ENCODE measurements at regions not wholly inside any gene's neighbourhood (a gene's known extent, or its start where the extent isn't known, plus 50 kb on each side); places are given as distances from the start of the nearest gene placed in this dataset.

- Histone ChIP-seq H3K4me3 (replicated peaks in 1 of 3; ENCODE audit: insufficient read depth in 1 of 3, low read depth in 2 of 3, low read length in 3 of 3) (no peak overlapping the region), H3K36me3 (replicated peaks in 1 of 2; ENCODE audit: control insufficient read depth in 1 of 2, insufficient read depth in 2 of 2, low read length in 2 of 2) (no peaks in the 10 kb centered on the region), H3K9ac (ENCODE audit: insufficient read depth, low read depth, low read length) (no peak overlapping the region), H3K79me2 (ENCODE audit: insufficient read depth, low read length) (no peaks in the 10 kb centered on the region), H4K20me1 (ENCODE audit: insufficient read depth, low read length) (no peaks in the 10 kb centered on the region), H3K27me3 (ENCODE audit: control insufficient read depth in 1 of 2, insufficient read depth in 2 of 2, low read length in 2 of 2) (peaks cover 5 to 33% of the 10 kb centered on the region in 2 experiments; a peak in 3 of 5 replicates), H3K4me1 (ENCODE audit: insufficient read depth, low read length) (no peaks in the 10 kb centered on the region), H3K27ac (ENCODE audit: extremely low read length, insufficient read depth, low read length) (no peak overlapping the region), H3K4me2 (ENCODE audit: low read depth, low read length) (no peak overlapping the region), H3K9me3 (ENCODE audit: low read length) (no peaks in the 10 kb centered on the region), H2AFZ (ENCODE audit: low read length) (no peak overlapping the region)
- no TSS peak for BruUV-seq (replicated peaks)
- WGBS (ENCODE audit: low lambda C conversion rate) = 4% methylated on average over 18 of the region's 18 CpGs
- in situ Hi-C loops (cut with HindIII; ENCODE audit: extremely low pct_ligation_motif_present, low pct_unique_long_range_greater_than_20kb) = no loop called here
- TF ChIP-seq LBX2 (CRISPR knock-in tag; IDR thresholded peaks at IDR 0.05; ENCODE audit: borderline replicate concordance) (no peak), ZNF710 (CRISPR knock-in tag; IDR thresholded peaks at IDR 0.05; ENCODE audit: borderline replicate concordance) (no peak), TP53 (CRISPR knock-in tag; conservative IDR thresholded peaks at IDR 0.05) (no peak), ZNF143 (CRISPR knock-in tag; IDR thresholded peaks at IDR 0.05) (no peak), ZNF629 (CRISPR knock-in tag; conservative IDR thresholded peaks at IDR 0.05) (no peak), KDM1A (CRISPR knock-in tag; IDR thresholded peaks at IDR 0.05) (no peak), HOXA3 (CRISPR knock-in tag; IDR thresholded peaks at IDR 0.05) (no peak), ZNF530 (CRISPR knock-in tag; IDR thresholded peaks at IDR 0.05; ENCODE audit: low read depth) (no peak), SIN3B (IDR thresholded peaks at IDR 0.05; ENCODE audit: low read length) (no peak), ZMYM4 (CRISPR knock-in tag; IDR thresholded peaks at IDR 0.05) (no peak), ZNF556 (CRISPR knock-in tag; IDR thresholded peaks at IDR 0.05; ENCODE audit: borderline replicate concordance) (no peak), KLF6 (CRISPR knock-in tag; IDR thresholded peaks at IDR 0.05) (no peak), HMGA1 (CRISPR knock-in tag; conservative IDR thresholded peaks at IDR 0.05) (no peak), GABPB1 (CRISPR knock-in tag; IDR thresholded peaks at IDR 0.05) (no peak), KAT8 (CRISPR knock-in tag; IDR thresholded peaks at IDR 0.05) (no peak), FOXC1 (CRISPR knock-in tag; IDR thresholded peaks at IDR 0.05; ENCODE audit: borderline replicate concordance) (no peak), ZNF678 (CRISPR knock-in tag; IDR thresholded peaks at IDR 0.05) (no peak), ZNF597 (CRISPR knock-in tag; IDR thresholded peaks at IDR 0.05) (no peak)
- TF ChIP-seq, protein P1, sequence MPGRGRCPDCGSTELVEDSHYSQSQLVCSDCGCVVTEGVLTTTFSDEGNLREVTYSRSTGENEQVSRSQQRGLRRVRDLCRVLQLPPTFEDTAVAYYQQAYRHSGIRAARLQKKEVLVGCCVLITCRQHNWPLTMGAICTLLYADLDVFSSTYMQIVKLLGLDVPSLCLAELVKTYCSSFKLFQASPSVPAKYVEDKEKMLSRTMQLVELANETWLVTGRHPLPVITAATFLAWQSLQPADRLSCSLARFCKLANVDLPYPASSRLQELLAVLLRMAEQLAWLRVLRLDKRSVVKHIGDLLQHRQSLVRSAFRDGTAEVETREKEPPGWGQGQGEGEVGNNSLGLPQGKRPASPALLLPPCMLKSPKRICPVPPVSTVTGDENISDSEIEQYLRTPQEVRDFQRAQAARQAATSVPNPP (CRISPR knock-in tag; IDR thresholded peaks at IDR 0.05) = no peak
- intact Hi-C loops (cut with micrococcal nuclease; ENCODE audit: unreplicated experiment) = no loop called here
- FAIRE-seq (no peak), DNase-seq (ENCODE audit: low spot score) (no peak), ATAC-seq (no peak)
- ChIA-PET POLR2A (no interaction called here), CTCF (ENCODE audit: low intra/inter-chr PET ratio, low total read pairs) (no interaction called here)
Measured at GRCh38 chr19:13622766-13623715, 116.8 kb upstream of the CACNA1A start.

Measured in HepG2 (cell line).